ENCODE measurements at regions not wholly inside any gene's neighbourhood (a gene's known extent, or its start where the extent isn't known, plus 50 kb on each side); places are given as distances from the start of the nearest gene placed in this dataset.

- TF ChIP-seq, protein P1, sequence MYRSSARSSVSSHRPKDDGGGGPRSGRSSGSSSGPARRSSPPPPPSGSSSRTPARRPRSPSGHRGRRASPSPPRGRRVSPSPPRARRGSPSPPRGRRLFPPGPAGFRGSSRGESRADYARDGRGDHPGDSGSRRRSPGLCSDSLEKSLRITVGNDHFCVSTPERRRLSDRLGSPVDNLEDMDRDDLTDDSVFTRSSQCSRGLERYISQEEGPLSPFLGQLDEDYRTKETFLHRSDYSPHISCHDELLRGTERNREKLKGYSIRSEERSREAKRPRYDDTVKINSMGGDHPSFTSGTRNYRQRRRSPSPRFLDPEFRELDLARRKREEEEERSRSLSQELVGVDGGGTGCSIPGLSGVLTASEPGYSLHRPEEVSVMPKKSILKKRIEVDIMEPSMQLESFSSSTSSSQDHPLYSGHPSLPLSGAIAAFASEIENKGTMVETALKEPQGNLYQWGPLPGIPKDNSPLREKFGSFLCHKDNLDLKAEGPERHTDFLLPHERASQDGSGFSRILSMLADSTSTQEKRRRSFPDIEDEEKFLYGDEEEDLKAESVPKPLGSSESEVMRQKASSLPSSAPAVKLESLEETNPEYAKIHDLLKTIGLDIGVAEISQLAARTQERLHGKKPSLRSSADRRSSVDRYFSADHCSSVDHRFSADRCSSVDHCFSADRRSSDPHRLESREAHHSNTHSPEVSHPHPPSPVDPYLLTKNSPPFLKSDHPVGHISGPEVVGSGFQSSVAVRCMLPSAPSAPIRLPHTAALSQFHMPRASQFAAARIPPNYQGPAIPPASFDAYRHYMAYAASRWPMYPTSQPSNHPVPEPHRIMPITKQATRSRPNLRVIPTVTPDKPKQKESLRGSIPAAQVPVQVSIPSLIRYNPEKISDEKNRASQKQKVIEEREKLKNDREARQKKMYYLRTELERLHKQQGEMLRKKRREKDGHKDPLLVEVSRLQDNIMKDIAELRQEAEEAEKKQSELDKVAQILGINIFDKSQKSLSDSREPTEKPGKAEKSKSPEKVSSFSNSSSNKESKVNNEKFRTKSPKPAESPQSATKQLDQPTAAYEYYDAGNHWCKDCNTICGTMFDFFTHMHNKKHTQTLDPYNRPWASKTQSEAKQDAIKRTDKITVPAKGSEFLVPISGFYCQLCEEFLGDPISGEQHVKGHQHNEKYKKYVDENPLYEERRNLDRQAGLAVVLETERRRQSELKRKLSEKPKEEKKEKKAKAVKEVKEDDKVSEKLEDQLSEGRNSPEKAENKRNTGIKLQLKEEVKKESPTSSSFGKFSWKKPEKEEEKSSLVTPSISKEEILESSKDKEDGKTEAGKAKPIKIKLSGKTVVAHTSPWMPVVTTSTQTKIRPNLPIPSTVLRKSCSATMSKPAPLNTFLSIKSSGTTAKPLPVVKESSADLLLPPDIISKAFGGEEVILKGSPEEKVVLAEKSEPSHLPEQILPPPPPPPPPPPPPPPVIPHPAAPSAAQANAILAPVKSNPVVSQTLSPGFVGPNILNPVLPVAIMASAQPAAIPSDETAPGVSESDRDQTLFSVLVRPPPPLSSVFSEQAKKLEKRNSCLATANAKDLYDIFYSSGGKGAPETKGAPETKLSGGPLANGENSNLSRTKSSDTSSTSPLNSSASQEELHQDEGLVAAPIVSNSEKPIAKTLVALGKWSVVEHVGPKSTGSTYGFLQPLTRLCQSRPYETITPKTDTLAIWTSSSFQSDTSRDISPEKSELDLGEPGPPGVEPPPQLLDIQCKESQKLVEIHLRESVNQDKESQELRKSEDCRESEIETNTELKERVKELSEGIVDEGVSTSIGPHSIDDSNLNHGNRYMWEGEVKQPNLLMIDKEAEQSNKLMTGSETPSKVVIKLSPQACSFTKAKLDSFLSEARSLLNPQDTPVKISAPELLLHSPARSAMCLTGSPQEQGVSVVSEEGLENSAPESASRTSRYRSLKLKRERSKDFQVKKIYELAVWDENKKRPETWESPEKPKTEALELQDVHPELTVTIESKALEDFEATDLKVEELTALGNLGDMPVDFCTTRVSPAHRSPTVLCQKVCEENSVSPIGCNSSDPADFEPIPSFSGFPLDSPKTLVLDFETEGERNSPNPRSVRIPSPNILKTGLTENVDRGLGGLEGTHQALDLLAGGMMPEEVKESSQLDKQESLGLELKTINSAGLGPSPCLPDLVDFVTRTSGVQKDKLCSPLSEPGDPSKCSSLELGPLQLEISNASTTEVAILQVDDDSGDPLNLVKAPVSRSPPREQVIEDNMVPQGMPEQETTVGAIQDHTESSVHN (IDR thresholded peaks at IDR 0.05; ENCODE audit: borderline replicate concordance in 1 of 2, low read depth in 1 of 2): no peak
- TF ChIP-seq AFF1 (IDR thresholded peaks at IDR 0.05; ENCODE audit: low read depth in 1 of 2, partially characterized antibody in 2 of 2) (no peak), ZC3H11A (IDR thresholded peaks at IDR 0.05; ENCODE audit: low read depth, low read length) (no peak)
Observed at GRCh38 chr12:81866081-81866480, 106.9 kb upstream of the PPFIA2 start (continued).

Measured in K562 (cell line).